NT2/D1 (cell line): ENCODE measurements at regions not wholly inside any gene's neighbourhood (a gene's known extent, or its start where the extent isn't known, plus 50 kb on each side); places are given as distances from the start of the nearest gene placed in this dataset.

Experiments used
- SUZ12 ChIP-seq: IDR thresholded peaks from 2 replicates; pipeline ENCODE4 v1.6.1; 2011; ENCODE audit not compliant: insufficient read length, insufficient read depth; ENCODE audit errors: extremely low read depth
- ZNF274 ChIP-seq: IDR thresholded peaks from 2 replicates; pipeline ENCODE4 v1.6.1; 2011; ENCODE audit warnings: mild to moderate bottlenecking, low read depth, low read length

DNA sequence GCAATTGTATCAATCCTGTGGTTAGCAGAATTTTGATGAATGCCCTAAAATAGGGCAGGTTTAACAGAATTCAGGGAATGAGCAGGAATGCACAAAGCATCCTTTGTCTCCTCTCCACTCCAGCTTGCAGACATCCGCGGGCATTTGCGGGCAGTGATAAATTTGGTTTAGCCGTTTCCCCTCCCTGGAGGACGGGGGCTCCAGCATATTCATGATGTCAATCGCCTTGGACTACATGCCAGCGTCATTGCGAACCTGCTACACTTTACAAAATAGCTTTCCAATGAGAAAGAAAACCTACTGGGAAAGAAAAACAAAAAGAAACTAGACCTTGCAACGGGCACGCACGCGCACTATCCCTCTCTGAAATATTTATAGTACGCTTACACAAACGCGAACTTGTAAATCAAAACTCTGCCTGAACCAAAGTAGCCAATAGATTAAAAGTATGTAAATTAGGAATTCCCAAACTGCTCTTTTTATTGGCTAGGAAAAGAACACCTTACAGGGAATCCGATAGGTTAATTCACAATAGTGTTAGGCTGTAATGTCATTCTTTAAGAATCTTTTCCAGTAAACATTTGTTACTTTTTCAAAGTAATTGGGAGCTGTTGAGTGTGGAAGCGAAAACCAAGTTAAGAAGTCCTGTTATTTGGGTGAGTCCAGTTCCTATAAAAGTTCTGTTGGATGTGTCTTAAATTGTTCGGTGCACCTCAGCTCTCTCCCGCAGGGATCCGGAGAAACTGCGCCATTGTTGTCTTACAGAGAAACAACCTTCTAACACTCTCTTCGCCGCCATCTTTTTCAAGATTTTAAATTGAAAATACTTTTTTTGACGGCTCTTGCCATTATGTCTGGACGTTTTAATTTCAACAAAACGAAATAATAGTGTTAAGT lies 136.7 kb downstream of the HFE start:
- TF ChIP-seq SUZ12 (no peak), ZNF274 (no peak)
